ENCODE measurements at regions not wholly inside any gene's neighbourhood (a gene's known extent, or its start where the extent isn't known, plus 50 kb on each side); places are given as distances from the start of the nearest gene placed in this dataset.

DNA sequence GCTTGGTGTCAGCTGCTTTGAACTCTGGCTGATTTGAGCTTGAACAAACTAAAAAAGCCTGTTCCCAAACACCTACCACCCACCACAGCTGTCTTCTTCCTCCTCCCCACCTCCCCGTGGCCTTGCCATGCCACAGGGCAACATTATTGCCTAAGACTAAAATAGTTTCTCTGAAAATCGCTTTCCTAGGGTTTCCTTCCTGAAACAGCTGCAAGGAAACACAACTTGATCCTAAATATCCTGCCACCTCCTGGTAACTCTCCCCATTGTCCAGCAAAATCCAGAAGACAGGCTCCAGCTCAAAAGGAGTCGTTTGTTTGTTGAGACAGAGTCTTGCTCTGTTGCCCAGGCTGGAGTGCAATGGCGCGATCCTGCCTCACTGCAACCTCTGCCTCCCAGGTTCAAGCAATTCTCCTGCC, 193.9 kb upstream of the TPM1 start:
- no peak overlapping the region for H3K27ac ChIP-seq (ENCODE audit: low read length)

DNA sequence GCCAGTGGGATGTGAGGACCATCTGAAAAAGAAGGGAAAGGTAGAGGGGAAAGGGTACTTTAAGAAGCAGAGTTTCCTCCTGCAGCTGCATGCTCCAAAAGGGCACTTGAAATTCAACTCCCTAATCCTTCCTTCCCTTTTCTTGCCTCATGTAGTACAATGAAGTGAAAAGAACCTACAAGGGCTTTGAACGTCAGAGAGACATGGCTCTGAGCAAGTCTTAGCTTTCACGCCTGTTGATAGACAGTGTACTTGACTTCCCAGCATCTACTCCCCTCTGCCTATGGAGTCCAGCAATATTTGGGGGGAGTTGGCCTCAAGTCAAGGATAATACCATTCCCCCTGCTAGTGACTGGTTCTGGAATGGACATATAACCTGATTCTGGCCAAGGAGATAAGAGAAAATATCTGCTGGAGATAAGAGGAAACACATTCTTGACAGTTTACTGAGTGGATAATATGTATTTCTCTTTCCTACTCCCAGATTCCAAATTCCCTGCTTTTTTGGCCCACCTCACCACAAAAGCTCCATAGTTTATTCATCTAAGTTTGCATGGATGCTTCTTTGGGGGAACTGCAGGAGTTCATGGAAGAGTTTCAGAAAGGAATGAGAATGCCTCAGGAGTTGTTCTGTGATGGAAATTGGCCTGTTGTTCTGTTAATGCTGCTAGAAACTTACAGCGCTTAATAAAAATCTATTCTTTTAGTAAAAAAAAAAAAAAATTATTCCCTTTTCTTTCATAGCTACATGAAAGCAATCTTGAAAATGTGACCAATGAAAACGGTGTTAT, 193.0 kb upstream of the TPM1 start:
- H3K9ac ChIP-seq (ENCODE audit: low read length), result no peak overlapping the region
- TF ChIP-seq, protein P1, sequence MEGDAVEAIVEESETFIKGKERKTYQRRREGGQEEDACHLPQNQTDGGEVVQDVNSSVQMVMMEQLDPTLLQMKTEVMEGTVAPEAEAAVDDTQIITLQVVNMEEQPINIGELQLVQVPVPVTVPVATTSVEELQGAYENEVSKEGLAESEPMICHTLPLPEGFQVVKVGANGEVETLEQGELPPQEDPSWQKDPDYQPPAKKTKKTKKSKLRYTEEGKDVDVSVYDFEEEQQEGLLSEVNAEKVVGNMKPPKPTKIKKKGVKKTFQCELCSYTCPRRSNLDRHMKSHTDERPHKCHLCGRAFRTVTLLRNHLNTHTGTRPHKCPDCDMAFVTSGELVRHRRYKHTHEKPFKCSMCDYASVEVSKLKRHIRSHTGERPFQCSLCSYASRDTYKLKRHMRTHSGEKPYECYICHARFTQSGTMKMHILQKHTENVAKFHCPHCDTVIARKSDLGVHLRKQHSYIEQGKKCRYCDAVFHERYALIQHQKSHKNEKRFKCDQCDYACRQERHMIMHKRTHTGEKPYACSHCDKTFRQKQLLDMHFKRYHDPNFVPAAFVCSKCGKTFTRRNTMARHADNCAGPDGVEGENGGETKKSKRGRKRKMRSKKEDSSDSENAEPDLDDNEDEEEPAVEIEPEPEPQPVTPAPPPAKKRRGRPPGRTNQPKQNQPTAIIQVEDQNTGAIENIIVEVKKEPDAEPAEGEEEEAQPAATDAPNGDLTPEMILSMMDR (IDR thresholded peaks at IDR 0.05; ENCODE audit: poor library complexity, severe bottlenecking), result no peak
- TF ChIP-seq, protein P2, sequence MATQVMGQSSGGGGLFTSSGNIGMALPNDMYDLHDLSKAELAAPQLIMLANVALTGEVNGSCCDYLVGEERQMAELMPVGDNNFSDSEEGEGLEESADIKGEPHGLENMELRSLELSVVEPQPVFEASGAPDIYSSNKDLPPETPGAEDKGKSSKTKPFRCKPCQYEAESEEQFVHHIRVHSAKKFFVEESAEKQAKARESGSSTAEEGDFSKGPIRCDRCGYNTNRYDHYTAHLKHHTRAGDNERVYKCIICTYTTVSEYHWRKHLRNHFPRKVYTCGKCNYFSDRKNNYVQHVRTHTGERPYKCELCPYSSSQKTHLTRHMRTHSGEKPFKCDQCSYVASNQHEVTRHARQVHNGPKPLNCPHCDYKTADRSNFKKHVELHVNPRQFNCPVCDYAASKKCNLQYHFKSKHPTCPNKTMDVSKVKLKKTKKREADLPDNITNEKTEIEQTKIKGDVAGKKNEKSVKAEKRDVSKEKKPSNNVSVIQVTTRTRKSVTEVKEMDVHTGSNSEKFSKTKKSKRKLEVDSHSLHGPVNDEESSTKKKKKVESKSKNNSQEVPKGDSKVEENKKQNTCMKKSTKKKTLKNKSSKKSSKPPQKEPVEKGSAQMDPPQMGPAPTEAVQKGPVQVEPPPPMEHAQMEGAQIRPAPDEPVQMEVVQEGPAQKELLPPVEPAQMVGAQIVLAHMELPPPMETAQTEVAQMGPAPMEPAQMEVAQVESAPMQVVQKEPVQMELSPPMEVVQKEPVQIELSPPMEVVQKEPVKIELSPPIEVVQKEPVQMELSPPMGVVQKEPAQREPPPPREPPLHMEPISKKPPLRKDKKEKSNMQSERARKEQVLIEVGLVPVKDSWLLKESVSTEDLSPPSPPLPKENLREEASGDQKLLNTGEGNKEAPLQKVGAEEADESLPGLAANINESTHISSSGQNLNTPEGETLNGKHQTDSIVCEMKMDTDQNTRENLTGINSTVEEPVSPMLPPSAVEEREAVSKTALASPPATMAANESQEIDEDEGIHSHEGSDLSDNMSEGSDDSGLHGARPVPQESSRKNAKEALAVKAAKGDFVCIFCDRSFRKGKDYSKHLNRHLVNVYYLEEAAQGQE (IDR thresholded peaks at IDR 0.05; ENCODE audit: borderline replicate concordance), result no peak
- TF ChIP-seq TAF1 (IDR thresholded peaks at IDR 0.05; ENCODE audit: low read depth) (no peak), EP300 (conservative IDR thresholded peaks at IDR 0.05; ENCODE audit: poor library complexity, severe bottlenecking) (no peak), EZH2 (IDR thresholded peaks at IDR 0.05; ENCODE audit: borderline replicate concordance, insufficient read depth, low read length, poor library complexity, severe bottlenecking) (no peak), MXI1 (conservative IDR thresholded peaks at IDR 0.05; ENCODE audit: poor library complexity, severe bottlenecking) (no peak)
- H3K9me3 ChIP-seq (ENCODE audit: low read length), result no peaks in the 10 kb centered on the region
- no peaks in the 10 kb centered on the region for H3K9me2 ChIP-seq (ENCODE audit: insufficient read depth, low read length)
- H3K4me2 ChIP-seq (ENCODE audit: low read length), result no peak overlapping the region
- no peak overlapping the region for H3K4me3 ChIP-seq (ENCODE audit: low read length)
- H4K20me1 ChIP-seq (ENCODE audit: insufficient read depth), result no peaks in the 10 kb centered on the region
- no peaks in the 10 kb centered on the region for H3K27me3 ChIP-seq (ENCODE audit: insufficient read depth, low read depth, low read length)
- H2AFZ ChIP-seq (ENCODE audit: low read depth, low read length), result no peak overlapping the region
- no peaks in the 10 kb centered on the region for H3K79me2 ChIP-seq (replicated peaks; ENCODE audit: insufficient read depth, low read length)
- H3F3A ChIP-seq (ENCODE audit: insufficient read depth, low read length, poor library complexity, severe bottlenecking), result no peaks in the 10 kb centered on the region
- H3K36me3 ChIP-seq (ENCODE audit: insufficient read depth, low read length), result no peaks in the 10 kb centered on the region
- no peak overlapping the region for H3K27ac ChIP-seq (ENCODE audit: low read length)

More for the DNA sequence above, 193.9 kb upstream of the TPM1 start:
- Histone ChIP-seq H3K4me2 (ENCODE audit: low read length) (no peak overlapping the region), H3K79me2 (replicated peaks; ENCODE audit: insufficient read depth, low read length) (no peaks in the 10 kb centered on the region), H3K9me2 (ENCODE audit: insufficient read depth, low read length) (no peaks in the 10 kb centered on the region), H3F3A (ENCODE audit: insufficient read depth, low read length, poor library complexity, severe bottlenecking) (no peaks in the 10 kb centered on the region), H2AFZ (ENCODE audit: low read depth, low read length) (no peak overlapping the region), H4K20me1 (ENCODE audit: insufficient read depth) (no peaks in the 10 kb centered on the region), H3K4me3 (ENCODE audit: low read length) (no peak overlapping the region), H3K27me3 (ENCODE audit: insufficient read depth, low read depth, low read length) (no peaks in the 10 kb centered on the region), H3K9me3 (ENCODE audit: low read length) (no peaks in the 10 kb centered on the region), H3K36me3 (ENCODE audit: insufficient read depth, low read length) (no peaks in the 10 kb centered on the region), H3K9ac (ENCODE audit: low read length) (no peak overlapping the region)
- TF ChIP-seq RAD21 (conservative IDR thresholded peaks at IDR 0.05) (no peak), SMC3 (conservative IDR thresholded peaks at IDR 0.05; ENCODE audit: poor library complexity) (no peak), POLR2AphosphoS5 (IDR thresholded peaks at IDR 0.05) (no peak), MXI1 (conservative IDR thresholded peaks at IDR 0.05; ENCODE audit: poor library complexity, severe bottlenecking) (no peak), TAF1 (IDR thresholded peaks at IDR 0.05; ENCODE audit: low read depth) (no peak), EP300 (conservative IDR thresholded peaks at IDR 0.05; ENCODE audit: poor library complexity, severe bottlenecking) (no peak)
- TF ChIP-seq, protein P1 (IDR thresholded peaks at IDR 0.05; ENCODE audit: poor library complexity, severe bottlenecking), result no peak
- TF ChIP-seq, protein P2 (IDR thresholded peaks at IDR 0.05; ENCODE audit: borderline replicate concordance), result no peak
